ENCODE measurements at regions not wholly inside any gene's neighbourhood (a gene's known extent, or its start where the extent isn't known, plus 50 kb on each side); places are given as distances from the start of the nearest gene placed in this dataset.
"Not testable (repeated sequence)": the region's sequence is repeated elsewhere in the genome, so short reads cannot be mapped to it uniquely, and the experiment has no call there.

- FAIRE-seq; H3K9me3 ChIP-seq (ENCODE audit: control insufficient read depth in 2 of 3, insufficient read depth in 1 of 3, low read length in 3 of 3); H3K27ac ChIP-seq (ENCODE audit: low read depth in 2 of 2, low read length in 2 of 2); H3K36me3 ChIP-seq (ENCODE audit: control insufficient read depth in 2 of 3, insufficient read depth in 3 of 3, low read length in 3 of 3); H3K9ac ChIP-seq (ENCODE audit: low read length in 3 of 3); H3K4me1 ChIP-seq (ENCODE audit: control insufficient read depth in 2 of 3, insufficient read depth in 2 of 3, low read depth in 1 of 3, low read length in 3 of 3); H3K27me3 ChIP-seq (ENCODE audit: control insufficient read depth, insufficient read depth, low read length); H3K4me3 ChIP-seq (ENCODE audit: low read length in 3 of 3); intact Hi-C loops (cut with DNase I); DNase-seq: not testable (repeated sequence)
Measured at GRCh38 chr20:47845382-47845977, 60.2 kb upstream of the SULF2 start.

- H3K4me1 ChIP-seq (ENCODE audit: control insufficient read depth in 2 of 3, insufficient read depth in 2 of 3, low read depth in 1 of 3, low read length in 3 of 3); intact Hi-C loops (cut with DNase I); H3K9ac ChIP-seq (ENCODE audit: low read length in 3 of 3); H3K36me3 ChIP-seq (ENCODE audit: control insufficient read depth in 2 of 3, insufficient read depth in 3 of 3, low read length in 3 of 3); H3K9me3 ChIP-seq (ENCODE audit: control insufficient read depth in 2 of 3, insufficient read depth in 1 of 3, low read length in 3 of 3); H3K27ac ChIP-seq (ENCODE audit: low read depth in 2 of 2, low read length in 2 of 2); DNase-seq; H3K4me3 ChIP-seq (ENCODE audit: low read length in 3 of 3); H3K27me3 ChIP-seq (ENCODE audit: control insufficient read depth, insufficient read depth, low read length); FAIRE-seq: not testable (repeated sequence)
Measured at GRCh38 chr20:47844568-47844906, 59.3 kb upstream of the SULF2 start.

GRCh38 chr20:47843886-47844567 is 58.7 kb upstream of the SULF2 start:
- peak in 2 of 5 donors; percentile 35 to 41 for DNase-seq

GRCh38 chr20:47842950-47843349 is 57.7 kb upstream of the SULF2 start:
- H3K4me1 ChIP-seq (ENCODE audit: control insufficient read depth in 2 of 3, insufficient read depth in 2 of 3, low read depth in 1 of 3, low read length in 3 of 3); H3K27ac ChIP-seq (ENCODE audit: low read depth in 2 of 2, low read length in 2 of 2); H3K27me3 ChIP-seq (ENCODE audit: control insufficient read depth, insufficient read depth, low read length); H3K36me3 ChIP-seq (ENCODE audit: control insufficient read depth in 2 of 3, insufficient read depth in 3 of 3, low read length in 3 of 3); DNase-seq; H3K9ac ChIP-seq (ENCODE audit: low read length in 3 of 3); intact Hi-C loops (cut with DNase I); H3K9me3 ChIP-seq (ENCODE audit: control insufficient read depth in 2 of 3, insufficient read depth in 1 of 3, low read length in 3 of 3); FAIRE-seq; H3K4me3 ChIP-seq (ENCODE audit: low read length in 3 of 3): not testable (repeated sequence)

More at GRCh38 chr20:47843886-47844567, 58.7 kb upstream of the SULF2 start:
- TF ChIP-seq CTCF (IDR thresholded peaks at IDR 0.05; ENCODE audit: borderline replicate concordance, extremely low read depth, insufficient read depth), result no peak
- no peak for FAIRE-seq
- Histone ChIP-seq H3K36me3 (ENCODE audit: control insufficient read depth in 2 of 3, insufficient read depth in 3 of 3, low read length in 3 of 3) (no peaks in the 10 kb centered on the region), H3K4me1 (ENCODE audit: control insufficient read depth in 2 of 3, insufficient read depth in 2 of 3, low read depth in 1 of 3, low read length in 3 of 3) (no peaks in the 10 kb centered on the region), H3K9me3 (ENCODE audit: control insufficient read depth in 2 of 3, insufficient read depth in 1 of 3, low read length in 3 of 3) (no peaks in the 10 kb centered on the region), H3K27me3 (ENCODE audit: control insufficient read depth, insufficient read depth, low read length) (no peaks in the 10 kb centered on the region), H3K4me3 (ENCODE audit: low read length in 3 of 3) (no peak overlapping the region), H3K9ac (ENCODE audit: low read length in 3 of 3) (no peak overlapping the region), H3K27ac (ENCODE audit: low read depth in 2 of 2, low read length in 2 of 2) (no peak overlapping the region)
- intact Hi-C loops (cut with DNase I), result no loop called here

GRCh38 chr20:47842004-47842403 is 56.7 kb upstream of the SULF2 start:
- H3K4me1 ChIP-seq (ENCODE audit: control insufficient read depth in 2 of 3, insufficient read depth in 2 of 3, low read depth in 1 of 3, low read length in 3 of 3); H3K9ac ChIP-seq (ENCODE audit: low read length in 3 of 3); H3K27me3 ChIP-seq (ENCODE audit: control insufficient read depth, insufficient read depth, low read length); H3K36me3 ChIP-seq (ENCODE audit: control insufficient read depth in 2 of 3, insufficient read depth in 3 of 3, low read length in 3 of 3); H3K27ac ChIP-seq (ENCODE audit: low read depth in 2 of 2, low read length in 2 of 2); H3K9me3 ChIP-seq (ENCODE audit: control insufficient read depth in 2 of 3, insufficient read depth in 1 of 3, low read length in 3 of 3); intact Hi-C loops (cut with DNase I); DNase-seq; FAIRE-seq; H3K4me3 ChIP-seq (ENCODE audit: low read length in 3 of 3): not testable (repeated sequence)

GRCh38 chr20:47836256-47836817 is 51.1 kb upstream of the SULF2 start:
- H3K27ac ChIP-seq (ENCODE audit: low read depth in 2 of 2, low read length in 2 of 2); H3K27me3 ChIP-seq (ENCODE audit: control insufficient read depth, insufficient read depth, low read length); H3K36me3 ChIP-seq (ENCODE audit: control insufficient read depth in 2 of 3, insufficient read depth in 3 of 3, low read length in 3 of 3); H3K4me3 ChIP-seq (ENCODE audit: low read length in 3 of 3); H3K9me3 ChIP-seq (ENCODE audit: control insufficient read depth in 2 of 3, insufficient read depth in 1 of 3, low read length in 3 of 3); intact Hi-C loops (cut with DNase I); H3K4me1 ChIP-seq (ENCODE audit: control insufficient read depth in 2 of 3, insufficient read depth in 2 of 3, low read depth in 1 of 3, low read length in 3 of 3); FAIRE-seq; H3K9ac ChIP-seq (ENCODE audit: low read length in 3 of 3); DNase-seq: not testable (repeated sequence)
